Motor neuron (in vitro differentiated cells): ENCODE measurements at regions not wholly inside any gene's neighbourhood (a gene's known extent, or its start where the extent isn't known, plus 50 kb on each side); places are given as distances from the start of the nearest gene placed in this dataset.

ENCODE experiments used
- ATAC-seq, 8 experiments: fragments of 200-7000 bp; cut with Tn5 transposase; replicated peaks in 6 of 8; 2 replicates each; pipeline ENCODE4 v1.8.0; 2021; ENCODE audit warnings: mild to moderate bottlenecking in 8 of 8, moderate library complexity in 8 of 8
- H3K27ac ChIP-seq, 2 donors: fragments of 250-450 bp; sonication (Bioruptor Pico); 2 replicates each; pipeline ENCODE4 v1.9.0; 2021; ENCODE audit warnings: antibody characterized with exemption in 2 of 2, mild to moderate bottlenecking in 2 of 2, moderate library complexity in 1 of 2
- H3K4me1 ChIP-seq, 2 donors: fragments of 250-450 bp; sonication (Bioruptor Pico); replicated peaks in 1 of 2; 2 replicates each; pipeline ENCODE4 v1.6.1; 2021; ENCODE audit warnings: antibody characterized with exemption in 2 of 2, mild to moderate bottlenecking in 2 of 2, moderate library complexity in 1 of 2
- H3K4me3 ChIP-seq, 5 donors: fragments of 250-450 bp; sonication (Bioruptor Pico); 2 replicates each; pipeline ENCODE4 v1.9.0; 2021; ENCODE audit warnings: antibody characterized with exemption in 5 of 5, mild to moderate bottlenecking in 5 of 5, moderate library complexity in 4 of 5
- WGBS, 10 experiments: fragments of 450-650 bp; shearing (Covaris generic); methylation state at CpG; one replicate each; pipeline ENCODE4 v1.0.0; 2022; 5-methylcytosine and 5-hydroxymethylcytosine counted together
- in situ Hi-C, 9 experiments: fragments of 400-800 bp; cut with MboI; loops; one replicate each; pipeline ENCODE4 v1.15.0; 2021; ENCODE audit warnings: low sequenced_read_pairs in 9 of 9, low pct_unique_long_range_greater_than_20kb in 2 of 9; ENCODE audit not compliant: unreplicated experiment in 9 of 9

- no peak overlapping the region for H3K4me3 ChIP-seq
- H3K27ac ChIP-seq = no peak overlapping the region
- in situ Hi-C loops = no loop called here
- H3K4me1 ChIP-seq = peaks cover 0 to 2% of the 10 kb centered on the region in 2 donors
- no peak for ATAC-seq
Measured at GRCh38 chr12:86770871-86771270, 514.7 kb upstream of the MGAT4C start.

DNA sequence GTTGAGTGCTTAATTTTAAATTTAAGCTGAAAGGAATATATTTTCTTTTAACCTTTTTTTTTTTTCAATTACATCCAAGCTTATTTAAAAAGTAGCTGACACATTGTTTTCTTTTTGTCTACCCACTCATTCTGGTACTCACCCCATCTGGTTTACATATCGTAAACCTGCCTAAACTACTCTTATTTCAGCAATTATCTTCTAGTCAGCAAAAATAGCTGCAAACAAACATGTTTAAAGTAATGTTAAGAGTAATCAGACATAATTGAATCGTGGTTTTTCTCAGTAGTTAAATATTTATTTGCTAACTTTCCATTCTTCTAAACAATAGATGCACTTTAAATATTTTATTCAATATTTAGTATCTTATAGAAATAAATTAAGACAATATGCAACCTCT, 492.7 kb upstream of the MGAT4C start:
- H3K4me3 ChIP-seq = no peak overlapping the region
- in situ Hi-C loops = no loop called here
- H3K4me1 ChIP-seq = peaks cover 0 to 11% of the 10 kb centered on the region in 2 donors
- no peak for ATAC-seq
- WGBS, 10 experiments = 11 to 92% (median 56%) methylated on average over 1 to 2 of the region's 2 CpGs
- H3K27ac ChIP-seq = no peak overlapping the region

GRCh38 chr12:86744547-86745212, 488.5 kb upstream of the MGAT4C start:
- WGBS, 10 experiments = 6 to 89% (median 39%) methylated on average over 1 to 2 of the region's 2 CpGs; no CpG with 5 or more reads in 3 of the 10 experiments
- peak in 3 of 8 experiments; percentile 18 to 56 (median 53) for ATAC-seq
- peaks cover 0 to 11% of the 10 kb centered on the region in 2 donors for H3K4me1 ChIP-seq
- H3K27ac ChIP-seq = no peak overlapping the region
- H3K4me3 ChIP-seq = no peak overlapping the region
- in situ Hi-C loops = no loop called here

DNA sequence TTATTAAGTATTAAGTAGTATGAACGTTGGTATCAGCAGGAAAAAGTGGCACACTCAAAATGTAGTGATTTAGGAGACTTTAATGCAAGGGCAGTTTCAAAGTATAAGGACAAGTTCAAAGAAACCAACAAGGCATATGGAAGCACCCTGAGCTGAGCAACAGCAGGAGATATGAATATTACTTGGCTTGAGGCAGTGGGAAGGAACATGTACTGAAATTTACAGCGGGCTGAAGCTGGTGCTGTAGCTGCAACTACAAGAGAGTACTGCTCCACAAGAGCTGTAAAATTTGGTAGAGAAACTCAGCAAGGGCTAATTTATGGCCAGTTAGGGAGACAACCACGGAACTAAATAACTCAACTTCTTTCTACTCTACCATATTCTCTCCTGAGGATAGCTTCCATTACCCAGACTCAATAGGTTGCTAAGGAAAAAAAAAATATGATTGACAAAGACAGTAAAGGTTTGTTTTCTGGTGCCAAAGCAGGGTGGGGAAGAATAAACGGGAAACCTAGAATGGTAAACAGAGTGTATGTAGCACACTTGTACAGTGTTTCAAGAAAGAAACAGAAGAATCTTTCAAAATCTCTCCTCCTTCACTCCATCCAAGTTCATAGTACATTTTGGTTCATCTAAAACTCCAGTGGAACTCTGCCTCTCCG, 487.8 kb upstream of the MGAT4C start:
- 0 to 100% (median 73%) methylated on average over 2 to 5 of the region's 5 CpGs for WGBS, 10 experiments
- Histone ChIP-seq H3K4me1 (peaks cover 0 to 11% of the 10 kb centered on the region in 2 donors), H3K27ac (no peak overlapping the region), H3K4me3 (no peak overlapping the region)
- in situ Hi-C loops = no loop called here
- peak in 3 of 8 experiments; percentile 61 to 99 (median 92) for ATAC-seq

DNA sequence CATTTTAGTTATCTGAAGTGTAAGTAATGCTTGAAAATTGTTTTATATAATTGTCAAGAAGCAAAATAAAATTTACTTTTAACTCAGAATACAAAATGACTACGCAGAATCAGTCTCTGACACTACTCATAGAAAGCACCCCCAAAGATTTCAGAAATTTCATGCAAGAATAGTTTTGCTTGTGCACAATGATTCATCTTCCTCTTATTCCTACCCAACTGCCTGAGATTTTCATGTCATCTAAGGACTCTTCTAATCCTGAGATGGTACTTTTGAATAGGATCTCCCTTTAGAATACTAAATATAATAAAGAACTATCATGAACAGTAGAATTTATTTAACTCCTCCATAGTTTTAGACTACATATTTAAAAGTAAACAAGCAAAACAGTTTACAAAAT, 485.3 kb upstream of the MGAT4C start:
- ATAC-seq = no peak

DNA sequence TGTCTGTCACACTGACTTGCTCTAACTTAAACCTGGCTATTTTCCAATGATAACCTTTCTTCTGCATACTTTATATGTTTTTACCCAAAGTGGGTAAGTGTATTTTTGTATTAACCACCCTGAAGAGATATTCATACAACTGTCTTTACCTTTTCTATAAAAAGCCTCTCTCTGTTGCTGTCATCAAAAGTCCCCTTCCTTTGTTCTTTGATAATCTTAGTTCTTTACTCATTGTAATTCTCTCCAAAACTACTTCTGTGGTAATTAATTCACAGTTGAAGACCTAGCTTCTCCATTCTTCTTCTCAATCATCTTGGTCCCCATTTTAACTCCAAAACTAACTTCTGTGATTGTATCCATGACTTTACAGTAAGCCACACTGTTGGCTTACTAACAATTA, 479.7 kb upstream of the MGAT4C start:
- Histone ChIP-seq H3K27ac (no peak overlapping the region), H3K4me1 (no peaks in the 10 kb centered on the region), H3K4me3 (no peak overlapping the region)
- in situ Hi-C loops = no loop called here
- no peak for ATAC-seq

More for the DNA sequence above, 485.3 kb upstream of the MGAT4C start:
- in situ Hi-C loops = no loop called here
- Histone ChIP-seq H3K4me3 (no peak overlapping the region), H3K27ac (no peak overlapping the region), H3K4me1 (peaks cover 0 to 11% of the 10 kb centered on the region in 2 donors)
- 54 to 100% (median 88%) methylated on average over 1 of the region's 1 CpG; no CpG with 5 or more reads in 1 of the 10 experiments for whole genome bisulfite sequencing, 10 experiments

GRCh38 chr12:86735072-86735471, 478.9 kb upstream of the MGAT4C start:
- 16 to 95% (median 82%) methylated on average over 1 to 4 of the region's 4 CpGs for WGBS, 10 experiments
- in situ Hi-C loops = no loop called here
- ATAC-seq = peak in 2 of 8 experiments; percentile 55 to 64
- no peak overlapping the region for H3K27ac ChIP-seq
- H3K4me3 ChIP-seq = no peak overlapping the region
- H3K4me1 ChIP-seq = peaks cover 3 to 5% of the 10 kb centered on the region in 2 donors

- in situ Hi-C loops = no loop called here
- WGBS, 10 experiments = 41 to 100% (median 86%) methylated on average over 1 to 2 of the region's 2 CpGs
- peak in 2 of 8 experiments; percentile 16 to 22 for ATAC-seq
- no peak overlapping the region for H3K27ac ChIP-seq
- H3K4me1 ChIP-seq = peaks cover 7 to 10% of the 10 kb centered on the region in 2 donors
- H3K4me3 ChIP-seq = no peak overlapping the region
Measured at GRCh38 chr12:86730233-86730632, 474.0 kb upstream of the MGAT4C start.

DNA sequence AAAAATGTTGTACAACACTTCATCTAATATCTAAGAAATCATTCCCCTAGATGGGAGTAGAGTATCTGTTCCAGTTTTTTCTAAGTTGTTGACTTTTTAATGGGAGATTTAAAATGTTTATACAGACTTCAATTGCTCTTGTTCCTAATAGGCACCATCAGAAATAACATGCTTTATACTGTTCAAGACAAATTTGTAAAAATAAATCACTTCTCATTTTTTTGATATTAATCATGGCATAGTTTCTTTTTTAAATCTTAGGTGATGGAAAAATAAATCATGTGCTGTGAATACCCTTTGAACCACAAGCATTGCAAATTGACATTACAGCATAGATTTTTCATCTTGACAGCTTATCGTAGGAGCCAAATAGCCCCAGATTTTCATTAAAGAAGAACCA, 473.5 kb upstream of the MGAT4C start:
- H3K4me3 ChIP-seq = no peak overlapping the region
- no peak overlapping the region for H3K27ac ChIP-seq
- H3K4me1 ChIP-seq = peaks cover 7 to 10% of the 10 kb centered on the region in 2 donors
- in situ Hi-C loops = no loop called here
- ATAC-seq = peak in 5 of 8 experiments; percentile 44 to 92 (median 65)
- WGBS, 10 experiments = 17 to 100% (median 64%) methylated on average over 1 of the region's 1 CpG

DNA sequence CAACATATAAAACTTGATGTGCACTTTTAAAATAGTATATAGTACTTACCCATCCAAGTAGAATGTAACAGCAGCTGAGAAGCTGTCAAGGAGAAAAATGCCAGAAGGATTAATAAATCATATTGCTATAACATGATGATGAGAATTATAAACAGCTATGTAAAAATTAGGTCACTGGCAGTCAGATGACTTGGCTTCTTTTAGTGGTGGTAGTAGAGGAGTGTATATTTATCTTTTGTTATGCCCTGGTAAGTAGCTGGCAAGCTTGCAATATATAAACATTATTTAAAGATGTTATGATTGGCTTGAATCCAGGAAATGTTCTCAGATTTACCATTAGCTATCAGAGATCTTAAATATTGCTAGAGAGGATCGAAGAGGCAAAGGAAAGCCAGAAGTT, 471.0 kb upstream of the MGAT4C start:
- peaks cover 7 to 13% of the 10 kb centered on the region in 2 donors for H3K4me1 ChIP-seq
- 44 to 100% (median 83%) methylated on average over 1 of the region's 1 CpG for WGBS, 10 experiments
- no peak overlapping the region for H3K4me3 ChIP-seq
- peak in 1 of 8 experiments; percentile 25 for ATAC-seq
- in situ Hi-C loops = no loop called here
- no peak overlapping the region for H3K27ac ChIP-seq

DNA sequence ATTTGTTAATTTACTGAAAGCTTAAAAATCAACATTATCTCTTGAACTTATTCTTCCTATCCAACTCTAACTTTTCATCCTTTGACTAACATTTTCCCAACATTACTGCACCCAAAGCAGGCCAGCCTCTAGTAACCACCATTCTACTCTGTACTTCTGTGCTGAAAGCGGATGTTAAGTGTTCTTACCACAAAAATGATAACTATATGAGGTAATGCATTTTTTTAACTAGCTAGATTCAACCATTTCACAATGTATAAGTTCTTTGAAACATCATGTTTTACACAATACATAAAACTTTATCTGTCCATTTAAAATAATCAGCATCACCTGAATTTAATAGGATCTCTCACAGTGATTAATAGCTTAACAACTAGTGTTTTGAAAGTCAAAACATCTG, 468.5 kb upstream of the MGAT4C start:
- in situ Hi-C loops = no loop called here
- no peak overlapping the region for H3K27ac ChIP-seq
- no peak for ATAC-seq
- H3K4me3 ChIP-seq = no peak overlapping the region
- H3K4me1 ChIP-seq = peaks cover 3 to 10% of the 10 kb centered on the region in 2 donors
- 33 to 100% (median 80%) methylated on average over 1 of the region's 1 CpG; no CpG with 5 or more reads in 2 of the 10 experiments for WGBS, 10 experiments

- in situ Hi-C loops = no loop called here
- Histone ChIP-seq H3K4me3 (no peak overlapping the region), H3K4me1 (peaks cover 0 to 7% of the 10 kb centered on the region in 2 donors), H3K27ac (no peak overlapping the region)
- WGBS, 10 experiments = 8 to 70% (median 36%) methylated on average over 2 of the region's 2 CpGs; no CpG with 5 or more reads in 4 of the 10 experiments
- no peak for ATAC-seq
Measured at GRCh38 chr12:86723326-86723725, 467.1 kb upstream of the MGAT4C start.

DNA sequence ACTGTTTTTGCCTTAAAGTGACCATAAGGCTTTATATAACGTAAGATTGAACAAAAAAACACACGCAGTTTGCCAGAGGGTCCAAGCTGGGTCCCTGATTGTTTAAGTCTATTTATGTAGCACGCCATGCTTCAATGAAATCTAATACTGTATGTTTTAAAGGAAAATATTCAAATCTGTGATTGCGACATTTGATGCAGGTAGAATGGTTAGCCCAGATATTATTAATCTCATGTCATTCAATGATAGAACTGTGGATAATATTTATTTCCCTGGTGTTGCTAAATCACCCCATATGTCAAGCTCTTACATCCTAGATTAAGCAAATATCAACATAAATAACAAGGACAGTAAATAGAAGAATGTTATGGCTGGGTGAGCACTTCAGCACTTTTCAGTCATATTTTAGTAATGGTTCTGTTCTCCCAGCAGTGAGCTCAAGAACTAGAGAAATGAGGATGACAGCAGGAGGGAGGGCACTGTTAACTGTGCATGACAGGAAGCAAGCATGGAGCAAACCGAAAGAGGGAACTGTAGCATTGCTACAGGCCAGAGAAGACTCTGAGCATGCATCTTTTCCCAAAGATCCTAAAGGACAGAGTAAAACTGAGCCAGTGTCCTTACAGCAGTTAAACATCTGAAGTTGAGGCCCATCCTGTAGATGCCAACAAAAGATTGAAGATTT, 465.7 kb upstream of the MGAT4C start:
- in situ Hi-C loops = no loop called here

More for the DNA sequence above, 465.7 kb upstream of the MGAT4C start:
- 58 to 94% (median 79%) methylated on average over 3 to 5 of the region's 5 CpGs; no CpG with 5 or more reads in 1 of the 10 experiments for WGBS, 10 experiments
- ATAC-seq = peak in 6 of 8 experiments; percentile 54 to 76 (median 60)
- Histone ChIP-seq H3K27ac (no peak overlapping the region), H3K4me1 (peaks cover 0 to 7% of the 10 kb centered on the region in 2 donors), H3K4me3 (no peak overlapping the region)
